GM19438 (cell line): ENCODE measurements at regions not wholly inside any gene's neighbourhood (a gene's known extent, or its start where the extent isn't known, plus 50 kb on each side); places are given as distances from the start of the nearest gene placed in this dataset.

ENCODE experiments used
- ATAC-seq: cut with Tn5 transposase; IDR thresholded peaks from one replicate; pipeline ENCODE4 v1.9.1; 2021; ENCODE audit warnings: low read depth; ENCODE audit not compliant: unreplicated experiment

GRCh38 chr1:112308716-112309115, 87.3 kb upstream of the CTTNBP2NL start:
- no peak for ATAC-seq

DNA sequence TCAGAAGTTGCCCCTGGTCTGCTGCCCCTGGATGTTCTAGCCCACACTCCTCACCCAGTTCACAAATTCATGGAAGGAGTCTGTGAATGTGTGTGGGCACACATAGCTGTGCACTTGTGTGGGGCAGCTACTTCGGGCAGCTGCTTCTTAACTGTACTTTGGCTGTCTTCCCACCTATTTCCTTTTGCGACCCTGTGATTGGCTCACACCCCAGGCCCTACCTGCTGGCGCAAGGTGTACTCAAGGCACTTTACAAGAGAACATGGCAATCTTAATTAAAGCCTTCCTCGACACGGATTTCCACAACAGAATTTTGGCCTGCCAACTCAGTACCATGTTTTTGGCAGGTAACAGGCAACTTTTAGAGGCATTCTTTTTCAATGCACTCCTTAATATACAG, 86.5 kb upstream of the CTTNBP2NL start:
- no peak for ATAC-seq

DNA sequence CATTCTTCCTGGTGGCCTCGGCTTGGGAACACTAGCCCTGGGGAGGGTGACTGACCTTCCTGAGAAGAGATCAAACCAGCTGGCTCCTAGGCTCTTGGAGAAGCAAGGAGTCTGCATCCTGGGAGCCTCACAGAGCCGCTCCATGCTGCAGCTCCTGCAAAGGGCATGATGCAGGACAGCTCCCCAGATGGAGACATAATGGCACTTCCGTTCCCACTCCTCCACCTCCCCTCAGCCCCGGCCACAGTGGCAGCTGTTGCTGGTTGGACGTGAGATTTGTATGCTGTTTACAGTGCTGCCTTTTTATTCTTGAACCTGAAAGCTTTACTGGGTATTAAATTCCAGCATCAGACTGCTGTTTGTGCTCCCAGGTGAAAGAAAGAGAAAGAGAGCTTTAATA, 83.7 kb upstream of the CTTNBP2NL start:
- ATAC-seq: no peak

- ATAC-seq: no peak
These were observed 83.1 kb upstream of the CTTNBP2NL start for GRCh38 chr1:112312879-112313278.

- ATAC-seq: no peak
These were observed 79.6 kb upstream of the CTTNBP2NL start for GRCh38 chr1:112316254-112316913.

- no peak for ATAC-seq
These were observed 78.9 kb upstream of the CTTNBP2NL start for GRCh38 chr1:112317140-112317539.

- no peak for ATAC-seq
These were observed 78.4 kb upstream of the CTTNBP2NL start for GRCh38 chr1:112317611-112318062.

DNA sequence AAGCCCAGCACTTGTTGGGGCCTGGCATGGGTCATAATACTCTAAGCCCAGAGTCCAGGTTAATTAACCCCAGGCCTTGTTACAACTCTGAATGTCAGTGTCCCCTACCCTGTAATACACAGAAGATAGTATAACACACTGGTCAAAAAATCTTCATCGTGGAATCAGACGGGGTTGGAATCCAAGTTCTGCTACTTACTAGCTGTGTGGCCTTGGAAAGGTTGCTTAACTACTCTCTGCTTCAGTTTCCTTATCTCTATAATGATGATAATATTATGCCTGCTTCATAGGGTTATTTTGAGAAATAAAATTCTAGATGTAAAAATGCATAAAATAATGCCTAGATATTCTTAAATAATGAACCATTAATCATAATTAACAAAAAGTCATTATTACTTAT, 77.8 kb upstream of the CTTNBP2NL start:
- no peak for ATAC-seq

GRCh38 chr1:112318698-112319370, 77.2 kb upstream of the CTTNBP2NL start:
- no peak for ATAC-seq

GRCh38 chr1:112319371-112320040, 76.5 kb upstream of the CTTNBP2NL start:
- ATAC-seq: no peak

DNA sequence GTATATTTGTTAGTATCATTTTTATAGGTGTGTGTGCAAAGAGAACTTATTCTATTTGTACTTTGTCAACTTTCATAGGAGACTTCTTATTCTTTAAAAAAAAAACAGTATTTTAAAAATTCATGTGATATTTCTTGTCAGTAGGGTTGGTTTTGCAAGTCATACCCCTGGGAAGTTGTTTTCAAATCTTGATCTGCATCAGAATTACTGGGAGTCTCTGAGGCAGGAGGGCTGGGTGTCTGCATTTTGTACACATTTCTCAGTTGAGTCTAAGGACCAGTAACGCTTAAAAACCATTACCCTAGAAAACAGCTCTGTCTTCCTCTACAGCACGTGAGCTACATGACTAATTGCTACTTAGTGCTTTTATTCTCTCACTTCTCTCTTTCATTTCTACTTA, 76.0 kb upstream of the CTTNBP2NL start:
- no peak for ATAC-seq

DNA sequence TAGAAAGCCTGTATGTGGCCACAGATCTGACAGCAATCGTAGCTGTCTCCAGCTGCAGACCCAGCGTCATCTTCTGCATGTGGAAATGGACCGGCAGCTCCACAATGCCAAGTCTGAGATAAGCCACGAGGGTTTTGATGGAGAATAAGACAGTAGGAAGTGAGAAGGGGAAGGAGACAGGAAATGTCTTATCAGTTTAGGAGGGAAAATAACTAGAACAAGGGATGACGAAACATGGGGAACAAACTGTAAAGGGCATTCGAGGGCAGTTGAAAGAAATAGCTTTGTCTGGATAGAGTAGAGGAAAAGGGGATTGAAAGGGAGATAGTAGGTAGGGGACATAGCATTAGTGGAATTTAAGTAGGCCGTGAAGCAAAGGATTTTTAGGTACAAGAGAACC, 74.0 kb upstream of the CTTNBP2NL start:
- no peak for ATAC-seq

DNA sequence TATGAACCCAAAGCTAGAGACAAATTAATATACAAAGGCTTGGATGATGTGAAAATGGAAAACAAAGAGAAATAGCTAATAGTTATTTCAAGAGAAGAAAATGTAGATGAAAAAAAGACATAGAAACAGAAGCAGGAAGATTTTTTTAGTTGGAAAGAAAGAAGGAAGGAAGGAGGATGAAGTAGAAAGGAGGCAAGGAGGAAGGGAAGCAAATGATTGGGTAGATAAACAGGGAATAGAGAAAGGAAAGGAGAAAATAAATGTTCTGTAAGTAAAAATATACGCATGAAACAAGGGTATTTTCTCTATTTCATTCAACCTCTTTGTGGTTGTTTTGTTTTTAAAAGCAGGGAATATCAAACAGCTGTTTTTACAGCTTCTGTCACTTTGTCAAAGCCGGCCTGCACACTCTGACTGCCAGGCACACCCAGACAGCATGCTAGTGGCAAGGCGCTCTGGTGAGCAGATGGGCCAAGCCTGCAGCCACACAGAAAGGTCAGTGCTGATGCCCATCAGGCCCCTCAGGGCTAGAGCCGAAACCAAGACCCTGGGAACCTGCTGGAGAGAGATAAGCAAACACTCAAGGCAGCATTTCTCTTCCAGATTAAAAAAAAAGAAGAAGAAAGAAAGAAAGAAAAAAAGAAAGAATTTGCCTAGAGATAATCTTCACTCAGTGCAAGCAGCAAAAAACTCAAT, 72.9 kb upstream of the CTTNBP2NL start:
- ATAC-seq: no peak

- ATAC-seq: no peak
These were observed 70.5 kb upstream of the CTTNBP2NL start for GRCh38 chr1:112325504-112325903.

GRCh38 chr1:112328600-112328999, 67.4 kb upstream of the CTTNBP2NL start:
- ATAC-seq: no peak

GRCh38 chr1:112332176-112333150, 63.6 kb upstream of the CTTNBP2NL start:
- no peak for ATAC-seq

DNA sequence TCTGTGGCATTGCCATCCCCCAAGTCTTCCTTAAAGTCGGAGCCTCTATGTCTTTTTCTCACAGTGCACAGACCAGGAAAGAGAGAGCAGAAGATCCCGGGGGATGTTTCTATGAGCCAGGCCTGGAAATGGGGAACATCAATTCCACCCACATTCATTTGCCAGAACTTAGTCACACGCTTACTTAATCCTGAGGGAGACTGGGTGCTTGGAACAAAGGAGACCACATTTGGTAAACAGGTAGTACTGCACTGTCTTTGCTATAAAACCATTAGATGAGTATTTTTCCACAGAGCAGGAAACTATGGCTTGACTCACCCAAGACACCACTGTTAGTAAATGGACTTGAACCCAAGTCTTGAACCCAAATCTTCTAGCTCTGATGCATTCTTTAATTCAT, 60.7 kb upstream of the CTTNBP2NL start:
- ATAC-seq: no peak

- ATAC-seq: no peak
These were observed 58.9 kb upstream of the CTTNBP2NL start for GRCh38 chr1:112337028-112337531.

DNA sequence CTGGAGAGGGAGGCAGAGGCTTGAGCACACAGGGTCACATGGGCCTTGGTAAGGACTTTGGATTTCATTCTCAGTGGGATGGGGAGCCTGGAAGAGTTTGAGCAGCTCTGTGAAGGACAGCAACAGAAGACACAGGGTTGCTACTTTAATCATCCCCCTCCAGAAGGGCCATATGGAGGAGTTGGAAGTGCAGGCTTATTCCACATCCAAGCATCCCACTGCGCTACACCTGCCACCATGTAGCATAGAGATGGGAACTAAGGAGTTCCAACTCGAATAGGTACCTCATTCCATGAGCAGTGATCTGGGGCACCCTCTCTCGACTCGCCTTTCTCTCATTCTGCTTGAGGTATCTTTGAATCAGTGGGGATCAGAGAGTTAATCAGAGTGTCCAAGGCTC, 54.0 kb upstream of the CTTNBP2NL start:
- ATAC-seq: no peak

DNA sequence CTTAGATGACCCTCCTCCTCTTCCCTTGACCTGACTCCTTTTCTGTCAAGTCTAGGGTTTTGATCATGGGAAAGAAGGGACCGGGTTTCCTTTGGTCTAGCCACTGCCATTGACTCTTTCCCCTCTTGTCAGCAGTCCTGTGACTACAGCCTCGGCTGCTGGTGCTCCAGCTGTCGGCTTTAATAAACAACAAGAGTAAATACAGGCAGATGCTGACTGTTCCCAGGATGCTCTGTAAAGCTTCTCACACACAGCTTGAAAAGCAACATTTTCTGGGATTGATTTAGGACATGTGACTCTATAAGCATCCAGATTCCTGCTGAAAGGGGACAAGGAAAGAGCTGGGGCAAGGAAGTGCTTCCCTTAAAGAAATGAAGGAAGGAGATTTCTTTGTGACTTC, 53.5 kb upstream of the CTTNBP2NL start:
- ATAC-seq: no peak
